ENCODE measurements at regions not wholly inside any gene's neighbourhood (a gene's known extent, or its start where the extent isn't known, plus 50 kb on each side); places are given as distances from the start of the nearest gene placed in this dataset.

GRCh38 chr4:41318839-41319530, 62.3 kb downstream of the UCHL1 start:
- Histone ChIP-seq H3K9ac (ENCODE audit: low read depth, low read length) (no peak overlapping the region), H3K36me3 (ENCODE audit: insufficient read depth, low read length) (no peaks in the 10 kb centered on the region), H3K4me1 (ENCODE audit: insufficient read depth, low read length) (no peaks in the 10 kb centered on the region), H3K9me3 (ENCODE audit: control insufficient read depth, insufficient read depth, low read length) (no peaks in the 10 kb centered on the region)

GRCh38 chr4:41319553-41319952, 62.8 kb downstream of the UCHL1 start:
- Histone ChIP-seq H3K9me3 (ENCODE audit: control insufficient read depth, insufficient read depth, low read length) (no peaks in the 10 kb centered on the region), H3K4me1 (ENCODE audit: insufficient read depth, low read length) (no peaks in the 10 kb centered on the region), H3K36me3 (ENCODE audit: insufficient read depth, low read length) (no peaks in the 10 kb centered on the region), H3K9ac (ENCODE audit: low read depth, low read length) (no peak overlapping the region)

GRCh38 chr4:41320278-41320677, 63.5 kb downstream of the UCHL1 start:
- Histone ChIP-seq H3K9ac (ENCODE audit: low read depth, low read length) (no peak overlapping the region), H3K9me3 (ENCODE audit: control insufficient read depth, insufficient read depth, low read length) (no peaks in the 10 kb centered on the region), H3K4me1 (ENCODE audit: insufficient read depth, low read length) (peaks cover 3% of the 10 kb centered on the region), H3K36me3 (ENCODE audit: insufficient read depth, low read length) (no peaks in the 10 kb centered on the region)

GRCh38 chr4:41320786-41321185, 64.1 kb downstream of the UCHL1 start:
- Histone ChIP-seq H3K9me3 (ENCODE audit: control insufficient read depth, insufficient read depth, low read length) (no peaks in the 10 kb centered on the region), H3K36me3 (ENCODE audit: insufficient read depth, low read length) (no peaks in the 10 kb centered on the region), H3K9ac (ENCODE audit: low read depth, low read length) (no peak overlapping the region), H3K4me1 (ENCODE audit: insufficient read depth, low read length) (peaks cover 8% of the 10 kb centered on the region)

GRCh38 chr4:41321216-41321945, 64.7 kb downstream of the UCHL1 start:
- H3K36me3 ChIP-seq (ENCODE audit: insufficient read depth, low read length) = no peaks in the 10 kb centered on the region
- no peaks in the 10 kb centered on the region for H3K9me3 ChIP-seq (ENCODE audit: control insufficient read depth, insufficient read depth, low read length)
- peaks cover 13% of the 10 kb centered on the region for H3K4me1 ChIP-seq (ENCODE audit: insufficient read depth, low read length)
- no peak overlapping the region for H3K9ac ChIP-seq (ENCODE audit: low read depth, low read length)

- Histone ChIP-seq H3K9ac (ENCODE audit: low read depth, low read length) (no peak overlapping the region), H3K4me1 (ENCODE audit: insufficient read depth, low read length) (peaks cover 18% of the 10 kb centered on the region), H3K9me3 (ENCODE audit: control insufficient read depth, insufficient read depth, low read length) (no peaks in the 10 kb centered on the region), H3K36me3 (ENCODE audit: insufficient read depth, low read length) (no peaks in the 10 kb centered on the region)
Measured at GRCh38 chr4:41322617-41323016, 65.9 kb downstream of the UCHL1 start.

- H3K9me3 ChIP-seq (ENCODE audit: control insufficient read depth, insufficient read depth, low read length) = no peaks in the 10 kb centered on the region
- peaks cover 21% of the 10 kb centered on the region for H3K4me1 ChIP-seq (ENCODE audit: insufficient read depth, low read length)
- H3K9ac ChIP-seq (ENCODE audit: low read depth, low read length) = no peak overlapping the region
- H3K36me3 ChIP-seq (ENCODE audit: insufficient read depth, low read length) = no peaks in the 10 kb centered on the region
Measured at GRCh38 chr4:41323179-41323578, 66.5 kb downstream of the UCHL1 start.

- Histone ChIP-seq H3K9me3 (ENCODE audit: control insufficient read depth, insufficient read depth, low read length) (no peaks in the 10 kb centered on the region), H3K36me3 (ENCODE audit: insufficient read depth, low read length) (no peaks in the 10 kb centered on the region), H3K9ac (ENCODE audit: low read depth, low read length) (no peak overlapping the region), H3K4me1 (ENCODE audit: insufficient read depth, low read length) (peaks cover 26% of the 10 kb centered on the region)
Measured at GRCh38 chr4:41323706-41324105, 67.0 kb downstream of the UCHL1 start.

- Histone ChIP-seq H3K9ac (ENCODE audit: low read depth, low read length) (no peak overlapping the region), H3K9me3 (ENCODE audit: control insufficient read depth, insufficient read depth, low read length) (no peaks in the 10 kb centered on the region), H3K36me3 (ENCODE audit: insufficient read depth, low read length) (no peaks in the 10 kb centered on the region), H3K4me1 (ENCODE audit: insufficient read depth, low read length) (peaks cover 27% of the 10 kb centered on the region)
Measured at GRCh38 chr4:41324861-41325260, 68.1 kb downstream of the UCHL1 start.

- H3K9me3 ChIP-seq (ENCODE audit: control insufficient read depth, insufficient read depth, low read length) = no peaks in the 10 kb centered on the region
- H3K36me3 ChIP-seq (ENCODE audit: insufficient read depth, low read length) = no peaks in the 10 kb centered on the region
- peaks cover 27% of the 10 kb centered on the region for H3K4me1 ChIP-seq (ENCODE audit: insufficient read depth, low read length)
- no peak overlapping the region for H3K9ac ChIP-seq (ENCODE audit: low read depth, low read length)
Measured at GRCh38 chr4:41325901-41326300, 69.2 kb downstream of the UCHL1 start.

- H3K9ac ChIP-seq (ENCODE audit: low read depth, low read length) = no peak overlapping the region
- H3K9me3 ChIP-seq (ENCODE audit: control insufficient read depth, insufficient read depth, low read length) = no peaks in the 10 kb centered on the region
Measured at GRCh38 chr4:41326776-41327175, 70.0 kb downstream of the UCHL1 start.

GRCh38 chr4:41327770-41328169, 71.0 kb downstream of the UCHL1 start:
- peaks cover 27% of the 10 kb centered on the region for H3K4me1 ChIP-seq (ENCODE audit: insufficient read depth, low read length)
- no peak overlapping the region for H3K9ac ChIP-seq (ENCODE audit: low read depth, low read length)

More at GRCh38 chr4:41326776-41327175, 70.0 kb downstream of the UCHL1 start:
- peaks cover 27% of the 10 kb centered on the region for H3K4me1 ChIP-seq (ENCODE audit: insufficient read depth, low read length)
- H3K36me3 ChIP-seq (ENCODE audit: insufficient read depth, low read length) = no peaks in the 10 kb centered on the region

GRCh38 chr4:41329361-41329760, 72.6 kb downstream of the UCHL1 start:
- H3K9ac ChIP-seq (ENCODE audit: low read depth, low read length) = no peak overlapping the region
- no peaks in the 10 kb centered on the region for H3K36me3 ChIP-seq (ENCODE audit: insufficient read depth, low read length)
- H3K4me1 ChIP-seq (ENCODE audit: insufficient read depth, low read length) = peaks cover 27% of the 10 kb centered on the region
- H3K9me3 ChIP-seq (ENCODE audit: control insufficient read depth, insufficient read depth, low read length) = no peaks in the 10 kb centered on the region

More at GRCh38 chr4:41327770-41328169, 71.0 kb downstream of the UCHL1 start:
- Histone ChIP-seq H3K36me3 (ENCODE audit: insufficient read depth, low read length) (no peaks in the 10 kb centered on the region), H3K9me3 (ENCODE audit: control insufficient read depth, insufficient read depth, low read length) (no peaks in the 10 kb centered on the region)

- Histone ChIP-seq H3K9ac (ENCODE audit: low read depth, low read length) (no peak overlapping the region), H3K4me1 (ENCODE audit: insufficient read depth, low read length) (peaks cover 15% of the 10 kb centered on the region; the same call in 1 of the 2 replicates), H3K36me3 (ENCODE audit: insufficient read depth, low read length) (no peaks in the 10 kb centered on the region), H3K9me3 (ENCODE audit: control insufficient read depth, insufficient read depth, low read length) (no peaks in the 10 kb centered on the region)
Measured at GRCh38 chr4:41331224-41331623, 74.5 kb downstream of the UCHL1 start.

GRCh38 chr4:41332510-41333054, 75.9 kb downstream of the UCHL1 start:
- no peaks in the 10 kb centered on the region for H3K36me3 ChIP-seq (ENCODE audit: insufficient read depth, low read length)
- no peak overlapping the region for H3K9ac ChIP-seq (ENCODE audit: low read depth, low read length)
- no peaks in the 10 kb centered on the region for H3K9me3 ChIP-seq (ENCODE audit: control insufficient read depth, insufficient read depth, low read length)
- peaks cover 10% of the 10 kb centered on the region; the same call in 1 of the 2 replicates for H3K4me1 ChIP-seq (ENCODE audit: insufficient read depth, low read length)

Data from ES-I3 (cell line).